ENCODE measurements at regions not wholly inside any gene's neighbourhood (a gene's known extent, or its start where the extent isn't known, plus 50 kb on each side); places are given as distances from the start of the nearest gene placed in this dataset.

- Histone ChIP-seq H3K36me3 (ENCODE audit: control insufficient read depth, insufficient read depth, low read length) (no peaks in the 10 kb centered on the region), H3K4me3 (ENCODE audit: low read depth, low read length) (no peak overlapping the region), H3K27me3 (replicated peaks; ENCODE audit: control insufficient read depth, insufficient read depth, low read length) (no peaks in the 10 kb centered on the region), H3K9me3 (no peaks in the 10 kb centered on the region), H3K4me1 (no peaks in the 10 kb centered on the region)
- Mint-ChIP-seq H3K27ac (ENCODE audit: unreplicated experiment) (no peak overlapping the region), H3K36me3 (ENCODE audit: insufficient read depth, unreplicated experiment) (no peaks in the 10 kb centered on the region), H3K27me3 (ENCODE audit: insufficient read depth, unreplicated experiment) (no peaks in the 10 kb centered on the region), H3K9me3 (ENCODE audit: unreplicated experiment) (no peaks in the 10 kb centered on the region), H3K4me1 (ENCODE audit: low read depth, unreplicated experiment) (no peaks in the 10 kb centered on the region), H3K4me3 (ENCODE audit: unreplicated experiment) (no peak overlapping the region)
- BruUV-seq (replicated peaks) = no TSS peak
- TF ChIP-seq CTCF (IDR thresholded peaks at IDR 0.05; ENCODE audit: insufficient read depth in 1 of 2, low read depth in 1 of 2, low read length in 1 of 2, severe bottlenecking in 1 of 2, unreplicated experiment in 1 of 2) = no peak
- intact Hi-C loops (cut with micrococcal nuclease; ENCODE audit: unreplicated experiment) = no loop called here
- DNase-seq = no peak
- CTCF ChIA-PET = no interaction called here
- POLR2A ChIA-PET = no interaction called here
Measured at GRCh38 chr21:28762357-28762735, 230.3 kb downstream of the LTN1 start.

GRCh38 chr21:28761674-28762356, 230.9 kb downstream of the LTN1 start:
- ChIA-PET CTCF (no interaction called here), POLR2A (no interaction called here)
- no peaks in the 10 kb centered on the region for H3K27me3 ChIP-seq (replicated peaks; ENCODE audit: control insufficient read depth, insufficient read depth, low read length)
- Mint-ChIP-seq H3K27ac (ENCODE audit: unreplicated experiment) (no peak overlapping the region), H3K27me3 (ENCODE audit: insufficient read depth, unreplicated experiment) (no peaks in the 10 kb centered on the region), H3K36me3 (ENCODE audit: insufficient read depth, unreplicated experiment) (no peaks in the 10 kb centered on the region), H3K9me3 (ENCODE audit: unreplicated experiment) (no peaks in the 10 kb centered on the region), H3K4me1 (ENCODE audit: low read depth, unreplicated experiment) (no peaks in the 10 kb centered on the region), H3K4me3 (ENCODE audit: unreplicated experiment) (no peak overlapping the region)
- no peak overlapping the region for H3K4me3 ChIP-seq (ENCODE audit: low read depth, low read length)
- no peaks in the 10 kb centered on the region for H3K4me1 ChIP-seq
- H3K36me3 ChIP-seq (ENCODE audit: control insufficient read depth, insufficient read depth, low read length) = no peaks in the 10 kb centered on the region
- TF ChIP-seq CTCF (IDR thresholded peaks at IDR 0.05; ENCODE audit: insufficient read depth in 1 of 2, low read depth in 1 of 2, low read length in 1 of 2, severe bottlenecking in 1 of 2, unreplicated experiment in 1 of 2) = no peak
- no TSS peak for BruUV-seq (replicated peaks)
- intact Hi-C loops (cut with micrococcal nuclease; ENCODE audit: unreplicated experiment) = no loop called here
- DNase-seq = no peak
- H3K9me3 ChIP-seq = no peaks in the 10 kb centered on the region

- no peaks in the 10 kb centered on the region for H3K9me3 Mint-ChIP-seq (ENCODE audit: unreplicated experiment)
- no peaks in the 10 kb centered on the region for H3K36me3 ChIP-seq (ENCODE audit: control insufficient read depth, insufficient read depth, low read length)
- no peak for DNase-seq
- no peaks in the 10 kb centered on the region for H3K36me3 Mint-ChIP-seq (ENCODE audit: insufficient read depth, unreplicated experiment)
- POLR2A ChIA-PET = no interaction called here
- H3K4me3 Mint-ChIP-seq (ENCODE audit: unreplicated experiment) = no peak overlapping the region
- H3K4me1 ChIP-seq = no peaks in the 10 kb centered on the region
- no peak overlapping the region for H3K27ac Mint-ChIP-seq (ENCODE audit: unreplicated experiment)
- BruUV-seq (replicated peaks) = no TSS peak
- no peaks in the 10 kb centered on the region for H3K9me3 ChIP-seq
- CTCF ChIA-PET = no interaction called here
- H3K4me1 Mint-ChIP-seq (ENCODE audit: low read depth, unreplicated experiment) = no peaks in the 10 kb centered on the region
- H3K27me3 ChIP-seq (replicated peaks; ENCODE audit: control insufficient read depth, insufficient read depth, low read length) = no peaks in the 10 kb centered on the region
- no peak for TF ChIP-seq CTCF (IDR thresholded peaks at IDR 0.05; ENCODE audit: insufficient read depth in 1 of 2, low read depth in 1 of 2, low read length in 1 of 2, severe bottlenecking in 1 of 2, unreplicated experiment in 1 of 2)
- no peak overlapping the region for H3K4me3 ChIP-seq (ENCODE audit: low read depth, low read length)
- intact Hi-C loops (cut with micrococcal nuclease; ENCODE audit: unreplicated experiment) = no loop called here
- no peaks in the 10 kb centered on the region for H3K27me3 Mint-ChIP-seq (ENCODE audit: insufficient read depth, unreplicated experiment)
Measured at GRCh38 chr21:28758883-28759242, 233.8 kb downstream of the LTN1 start.

Data from Caco-2 (cell line).